ENCODE measurements at regions not wholly inside any gene's neighbourhood (a gene's known extent, or its start where the extent isn't known, plus 50 kb on each side); places are given as distances from the start of the nearest gene placed in this dataset.

DNA sequence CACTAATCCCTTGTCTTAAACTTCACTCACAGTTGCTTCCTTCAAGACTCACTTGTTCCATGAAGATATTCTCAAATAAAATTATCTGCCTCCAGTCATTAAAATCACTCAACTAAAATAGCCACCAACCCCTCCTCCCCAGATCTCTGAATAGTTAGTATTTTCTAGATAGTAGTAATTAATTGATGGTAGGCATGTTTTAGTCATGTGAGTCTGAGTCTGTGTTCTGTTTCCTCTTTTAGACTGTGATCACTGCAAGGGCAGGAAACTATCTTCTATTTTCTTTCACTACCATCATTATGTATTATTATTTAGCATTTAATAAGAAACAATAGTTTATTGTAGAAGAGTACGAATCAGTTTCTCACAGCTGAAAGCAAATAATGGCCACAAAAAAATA lies 1080.5 kb downstream of the IGSF11 start:
- no peak for DNase-seq (ENCODE audit: low read depth)

GRCh38 chr3:117955196-117955595 lies 1079.5 kb downstream of the IGSF11 start:
- DNase-seq (ENCODE audit: low read depth), result no peak

DNA sequence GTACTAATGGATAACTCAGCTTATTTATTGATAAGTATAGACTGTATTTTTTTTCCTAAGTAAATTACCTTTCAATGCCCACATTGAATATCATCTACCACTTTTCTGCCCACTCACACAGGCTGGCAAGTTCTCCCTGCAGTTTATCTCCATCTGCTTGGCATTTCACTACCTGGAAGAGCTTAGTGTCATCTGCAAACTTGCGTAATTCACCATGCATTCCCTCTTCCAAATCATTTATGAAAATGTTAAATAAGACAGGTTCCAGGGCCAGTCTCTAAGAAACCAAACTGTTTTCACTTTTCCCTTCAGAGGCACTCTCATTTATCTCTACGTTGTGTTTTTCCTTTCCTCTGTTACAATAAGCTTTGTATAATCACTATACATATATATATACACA lies 1076.6 kb downstream of the IGSF11 start:
- no peak for DNase-seq (ENCODE audit: low read depth)

GRCh38 chr3:117962750-117963149 lies 1071.9 kb downstream of the IGSF11 start:
- DNase-seq (ENCODE audit: low read depth), result no peak

- DNase-seq (ENCODE audit: low read depth), result no peak
Measured at GRCh38 chr3:117963858-117964257, 1070.8 kb downstream of the IGSF11 start.

GRCh38 chr3:117964814-117965213 lies 1069.8 kb downstream of the IGSF11 start:
- DNase-seq (ENCODE audit: low read depth), result no peak

DNA sequence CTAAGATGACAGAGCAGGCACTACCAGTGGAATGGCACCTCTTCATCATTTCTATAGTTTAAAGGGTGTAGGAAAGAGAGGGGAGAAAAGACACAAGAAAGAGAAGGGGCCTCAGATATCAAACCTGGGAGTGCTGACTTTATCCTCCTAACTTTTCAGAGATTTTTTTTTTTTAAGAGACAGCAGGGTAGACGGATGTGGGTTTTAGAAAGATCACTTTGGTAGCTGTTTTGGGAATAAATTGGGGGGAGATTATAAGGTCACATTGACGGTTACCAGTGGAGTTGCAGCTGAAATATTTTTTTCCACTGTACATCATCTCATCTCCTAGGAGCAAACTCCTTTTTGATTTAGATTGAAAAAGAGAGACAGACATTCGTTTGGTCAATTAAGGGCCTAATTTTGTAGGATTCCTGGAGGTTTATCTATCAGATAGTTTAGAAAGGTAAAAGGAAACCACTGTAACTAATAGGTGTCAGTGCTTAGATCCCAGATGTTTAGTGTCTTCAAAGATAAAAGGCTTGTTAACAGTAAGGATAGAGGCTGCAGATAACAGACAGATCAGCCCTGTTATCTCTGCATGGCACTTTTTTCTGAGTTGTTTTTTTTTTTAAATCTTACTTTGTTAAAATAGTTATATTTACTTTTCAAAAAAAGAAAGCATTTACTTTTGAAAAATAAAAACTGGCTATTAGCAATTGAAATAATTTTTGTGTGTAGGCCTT lies 1057.0 kb downstream of the IGSF11 start:
- DNase-seq (ENCODE audit: low read depth), result no peak

GRCh38 chr3:117979466-117979865 lies 1055.2 kb downstream of the IGSF11 start:
- DNase-seq (ENCODE audit: low read depth), result no peak

- no peak for DNase-seq (ENCODE audit: low read depth)
Measured at GRCh38 chr3:117987256-117987655, 1047.4 kb downstream of the IGSF11 start.

DNA sequence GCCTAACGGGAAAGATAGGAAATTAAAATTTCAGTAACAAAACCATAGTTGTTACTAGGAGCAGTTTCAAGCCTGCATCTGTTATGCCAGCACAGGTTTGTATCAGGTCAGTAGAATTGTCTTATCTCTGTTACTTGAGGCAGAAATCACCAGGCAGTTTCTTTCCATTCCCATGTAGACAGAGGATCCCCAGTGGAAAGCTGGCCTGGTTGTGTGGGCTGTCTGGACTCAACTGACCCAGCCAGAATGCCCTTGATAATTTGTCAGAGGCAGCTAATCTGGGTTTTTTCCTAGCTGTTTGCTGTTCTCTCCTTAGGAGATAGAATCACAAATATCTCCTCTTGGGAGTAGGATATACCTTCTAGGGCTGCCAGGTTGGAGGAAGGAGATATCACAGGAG lies 1044.7 kb downstream of the IGSF11 start:
- DNase-seq (ENCODE audit: low read depth), result no peak

GRCh38 chr3:117990627-117991026 lies 1044.0 kb downstream of the IGSF11 start:
- DNase-seq (ENCODE audit: low read depth), result no peak

- DNase-seq (ENCODE audit: low read depth), result no peak
Measured at GRCh38 chr3:117995842-117996437, 1038.7 kb downstream of the IGSF11 start.

GRCh38 chr3:117997201-117998049 lies 1037.2 kb downstream of the IGSF11 start:
- peak; percentile 18 for DNase-seq (ENCODE audit: low read depth)

- DNase-seq (ENCODE audit: low read depth), result no peak
Measured at GRCh38 chr3:117998071-117998470, 1036.6 kb downstream of the IGSF11 start.

DNA sequence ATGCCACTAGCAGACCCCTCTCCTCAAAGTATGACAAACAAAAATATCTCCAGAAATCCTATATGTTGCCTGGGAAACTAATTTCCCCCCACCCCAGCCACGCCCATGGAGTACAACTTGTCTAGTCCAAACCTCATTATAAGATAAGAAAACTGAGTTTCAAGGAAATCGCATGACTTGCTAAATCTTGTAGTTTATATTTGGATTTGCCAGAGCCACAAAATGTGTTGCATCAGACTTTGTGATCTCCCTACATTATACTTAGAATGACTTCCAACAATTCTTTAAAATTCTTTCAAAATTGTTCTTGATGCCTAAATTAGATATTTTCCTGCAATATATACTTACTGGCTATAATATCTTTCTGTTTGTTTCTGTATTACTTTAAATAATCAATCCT lies 1034.4 kb downstream of the IGSF11 start:
- DNase-seq (ENCODE audit: low read depth), result no peak

GRCh38 chr3:118001380-118001779 lies 1033.3 kb downstream of the IGSF11 start:
- DNase-seq (ENCODE audit: low read depth), result no peak

GRCh38 chr3:118011910-118012309 lies 1022.7 kb downstream of the IGSF11 start:
- DNase-seq (ENCODE audit: low read depth), result no peak

- DNase-seq (ENCODE audit: low read depth), result no peak
Measured at GRCh38 chr3:118029049-118029448, 1005.6 kb downstream of the IGSF11 start.

GRCh38 chr3:118036215-118036614 lies 998.4 kb downstream of the IGSF11 start:
- no peak for DNase-seq (ENCODE audit: low read depth)

- no peak for DNase-seq (ENCODE audit: low read depth)
Measured at GRCh38 chr3:118055381-118055780, 979.3 kb downstream of the IGSF11 start.

DNA sequence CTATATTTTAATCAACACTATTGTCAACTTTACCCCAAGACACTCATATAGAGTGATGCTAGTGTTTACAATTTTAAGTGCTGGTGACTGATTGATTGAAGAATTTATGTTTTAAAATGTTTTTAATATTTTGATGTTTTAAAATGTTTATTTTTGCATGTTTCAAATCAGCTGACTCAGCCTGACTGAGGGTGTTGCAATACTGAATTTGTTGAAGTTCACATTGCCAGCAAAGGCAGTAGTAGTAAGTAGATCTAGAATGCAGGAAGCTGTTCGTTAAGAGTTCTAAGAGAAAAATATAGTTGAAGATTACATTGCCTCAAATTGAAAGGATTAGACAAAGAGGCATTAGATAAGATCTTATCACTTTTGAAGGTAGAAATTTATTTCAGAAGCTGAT lies 977.6 kb downstream of the IGSF11 start:
- DNase-seq (ENCODE audit: low read depth), result no peak

DNA sequence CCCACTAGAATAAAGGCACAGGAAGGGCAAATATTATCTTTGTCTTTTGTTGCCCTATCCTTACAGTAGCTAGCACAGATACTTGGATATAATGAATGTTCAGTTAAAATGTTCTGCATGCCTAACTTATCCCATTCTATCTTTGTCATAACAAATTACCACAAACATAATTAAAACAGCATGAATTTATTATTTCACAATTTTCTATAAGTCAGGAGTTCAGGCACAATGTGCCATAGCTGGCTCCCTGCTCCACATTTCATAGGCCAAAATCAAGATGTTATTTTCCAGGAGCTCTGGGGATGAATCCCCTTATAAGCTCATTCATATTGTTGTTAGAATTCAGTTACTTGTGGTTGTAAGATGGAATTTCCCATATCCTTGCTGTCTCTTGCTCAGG lies 975.5 kb downstream of the IGSF11 start:
- no peak for DNase-seq (ENCODE audit: low read depth)

DNA sequence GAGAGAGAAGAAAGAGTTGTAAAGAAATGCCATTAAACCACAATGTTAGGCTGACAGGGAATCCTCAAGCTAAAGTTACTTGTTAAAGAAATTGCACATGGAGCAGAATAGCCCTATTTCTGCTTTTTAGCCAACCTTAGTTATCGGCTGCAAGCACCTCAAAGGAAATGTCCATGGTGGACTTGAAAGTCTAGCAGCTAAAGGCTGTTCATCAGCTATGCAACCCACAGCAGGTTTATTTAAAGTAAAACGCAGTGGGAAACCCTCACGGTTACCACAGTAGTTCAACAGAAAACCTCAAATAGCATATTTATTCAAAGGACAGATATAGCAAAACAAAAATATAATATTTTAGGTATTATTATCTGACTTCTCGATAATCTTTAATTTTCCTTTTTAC lies 967.2 kb downstream of the IGSF11 start:
- no peak for DNase-seq (ENCODE audit: low read depth)

Data from stimulated activated CD8-positive, alpha-beta memory T cell treated with anti-CD3 and anti-CD28 coated beads, Interleukin-7, amount 100 ng/mL, for 24 hours (primary cell).